ENCODE measurements at regions not wholly inside any gene's neighbourhood (a gene's known extent, or its start where the extent isn't known, plus 50 kb on each side); places are given as distances from the start of the nearest gene placed in this dataset.
"Not testable (repeated sequence)": the region's sequence is repeated elsewhere in the genome, so short reads cannot be mapped to it uniquely, and the experiment has no call there.

DNA sequence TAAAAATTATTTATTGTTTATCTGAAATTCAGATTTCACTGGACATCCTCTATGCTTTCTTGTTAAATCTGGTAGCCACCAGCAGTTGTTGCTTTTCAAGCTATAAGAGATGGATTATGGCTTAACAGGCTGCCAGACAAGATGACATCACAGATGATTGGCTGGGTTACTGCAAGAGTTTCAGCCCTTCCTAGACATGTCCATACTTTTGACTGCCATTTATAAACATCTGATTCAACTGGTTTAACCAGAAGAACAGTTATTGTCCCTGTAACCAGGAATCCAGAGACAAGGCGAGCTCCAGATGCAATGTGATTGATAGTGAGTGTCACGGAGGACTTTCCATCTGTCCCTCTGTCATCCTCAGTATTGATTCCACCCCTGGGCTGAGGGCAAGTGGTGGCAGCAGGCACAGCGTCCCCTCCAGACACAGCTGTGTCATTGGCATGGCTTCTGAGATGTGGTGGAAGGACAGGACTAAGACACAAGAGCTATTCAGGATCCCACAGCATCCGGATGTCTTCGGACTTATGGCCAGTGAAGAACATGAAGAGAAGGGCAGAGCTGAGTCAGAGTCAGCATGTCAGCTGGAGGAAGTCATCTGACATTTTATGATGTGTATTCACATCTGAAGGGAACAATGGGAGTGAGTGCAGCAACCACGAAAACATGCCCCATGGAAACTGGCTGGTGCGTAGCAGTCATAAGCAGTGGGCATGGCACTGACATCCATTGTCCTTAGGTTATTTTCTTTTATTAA is 284.5 kb upstream of the CDYL start:
- DNase-seq (ENCODE audit: low read depth): no peak

DNA sequence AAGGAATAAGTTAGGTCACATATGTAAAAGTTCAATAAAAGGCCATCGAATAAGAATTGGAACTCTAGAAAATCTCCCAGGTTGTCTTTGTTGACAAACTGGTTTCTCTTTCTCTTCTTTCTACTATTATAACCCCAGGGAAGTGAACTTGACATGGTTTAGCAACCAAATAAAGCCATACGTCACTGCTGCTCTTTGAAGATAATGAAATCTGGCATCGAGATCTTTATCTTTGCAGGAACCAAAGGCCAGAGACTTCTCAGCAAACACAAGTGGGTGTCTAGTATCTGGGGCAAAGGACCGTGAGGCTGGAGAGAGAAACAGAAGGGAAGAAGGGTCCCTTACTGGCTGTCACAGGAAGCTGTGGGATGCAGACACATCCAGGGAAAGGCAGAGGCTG is 286.7 kb upstream of the CDYL start:
- DNase-seq (ENCODE audit: low read depth): no peak

DNA sequence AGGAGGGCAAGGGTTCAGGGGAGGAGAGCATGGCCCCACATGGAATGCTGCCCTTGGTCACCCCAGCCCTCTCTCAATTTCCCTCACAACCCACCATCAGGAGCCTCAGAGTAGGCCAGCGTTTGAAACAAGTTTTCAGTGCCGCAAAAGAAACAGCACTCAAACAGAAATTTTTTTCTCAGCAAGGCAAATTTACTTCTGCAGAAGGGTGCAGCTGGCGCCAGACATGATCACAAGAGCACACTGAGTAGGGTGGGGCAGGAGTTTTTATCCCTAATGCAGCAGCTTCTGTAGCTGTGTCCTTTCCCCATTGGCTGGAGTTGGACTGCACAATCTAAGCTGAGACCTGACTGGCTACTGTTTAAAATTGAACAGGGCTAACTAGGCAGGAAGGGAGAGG is 287.8 kb upstream of the CDYL start:
- DNase-seq (ENCODE audit: low read depth): no peak

DNA sequence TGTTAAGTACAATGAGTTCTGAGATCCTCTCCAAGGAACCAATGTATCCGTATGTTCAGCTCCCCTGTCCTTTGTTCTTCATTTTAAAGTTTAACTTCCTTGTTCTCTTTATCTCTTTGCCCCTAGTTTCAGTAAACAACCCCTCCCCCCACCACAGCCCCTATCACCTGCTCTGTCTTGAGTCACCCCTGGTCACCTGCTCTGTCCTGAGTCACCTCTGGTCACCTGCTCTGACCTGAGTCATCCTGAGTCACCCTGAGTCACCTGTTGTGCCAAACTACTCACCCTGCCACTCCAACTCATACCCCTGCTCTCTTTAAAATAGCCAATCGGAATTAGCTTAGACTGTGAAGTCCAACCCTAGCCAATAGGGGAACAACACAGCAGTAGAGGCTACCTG is 288.7 kb upstream of the CDYL start:
- no peak for DNase-seq (ENCODE audit: low read depth)

DNA sequence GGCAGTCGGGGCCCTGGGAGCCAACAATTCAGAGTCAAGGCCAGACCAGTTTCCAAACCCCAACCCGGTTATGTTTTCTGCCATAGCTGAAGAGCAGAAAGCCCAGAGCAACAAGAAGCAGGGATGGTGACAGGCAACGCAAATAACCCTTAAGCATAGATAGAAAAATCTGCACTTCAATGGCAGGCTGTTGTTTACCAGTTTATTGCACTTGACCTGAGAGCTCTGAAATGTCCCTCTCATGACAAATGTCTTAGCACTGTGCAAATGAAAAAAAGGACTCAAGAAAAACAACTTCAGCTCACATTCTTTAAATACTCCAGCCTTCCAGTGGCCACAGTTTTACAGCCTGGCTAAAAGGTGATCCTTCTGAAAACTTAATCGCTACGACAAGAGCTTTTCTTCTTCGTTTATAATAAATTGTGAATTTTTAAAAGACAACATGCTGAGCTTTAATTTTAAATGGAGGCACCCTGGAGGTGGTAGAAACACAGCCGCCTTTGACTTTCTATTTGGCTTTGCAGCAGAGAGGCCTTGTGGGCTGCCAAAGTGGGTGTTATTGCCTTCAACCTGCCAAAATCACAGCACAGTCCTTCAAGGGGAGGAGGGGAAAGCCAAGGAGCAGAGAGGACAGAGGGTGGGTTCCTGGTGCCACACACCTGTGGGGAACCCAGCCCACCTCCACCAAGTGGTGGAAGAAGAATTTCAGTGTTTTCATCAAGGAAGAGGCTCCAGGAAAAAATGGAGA is 289.5 kb upstream of the CDYL start:
- DNase-seq (ENCODE audit: low read depth): no peak

DNA sequence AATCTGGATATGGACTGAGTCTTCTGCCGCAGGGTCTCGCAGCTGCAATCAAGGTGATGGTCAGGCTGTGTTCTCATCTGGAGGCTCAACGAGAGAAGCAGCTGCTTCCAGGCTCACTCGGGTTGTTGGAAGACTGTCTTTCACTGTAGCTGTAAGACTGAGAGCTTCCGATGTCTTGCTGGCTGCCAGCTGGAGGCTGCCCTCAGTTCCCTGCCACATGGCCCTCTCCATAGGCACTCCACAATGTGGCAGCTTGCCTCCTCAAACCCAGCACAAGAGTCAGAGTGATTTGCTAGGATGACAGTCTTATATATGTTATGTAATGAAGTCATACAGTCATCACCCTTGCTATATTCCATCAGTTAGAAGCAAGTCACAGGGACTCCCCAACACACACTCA is 290.5 kb upstream of the CDYL start:
- DNase-seq (ENCODE audit: low read depth): no peak

DNA sequence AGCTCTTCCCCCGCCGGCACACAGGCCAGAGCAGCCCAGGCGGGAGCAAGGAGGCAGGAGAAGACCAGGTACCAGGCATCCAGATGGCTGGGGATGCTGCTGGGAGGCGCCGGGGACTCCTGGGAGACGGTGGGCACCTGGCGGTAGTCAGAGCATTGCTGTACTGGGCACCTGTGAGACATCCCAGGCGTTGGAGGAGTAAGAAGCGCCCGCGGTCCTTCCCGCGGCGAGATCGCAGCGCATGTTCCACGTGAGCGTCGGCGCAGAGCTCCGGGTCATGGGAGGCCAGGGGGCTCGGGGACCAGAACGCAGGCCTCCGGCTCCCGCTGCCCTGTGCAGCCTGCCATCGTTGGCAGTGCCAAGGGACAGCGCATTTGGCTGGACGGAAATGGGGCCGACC is 293.7 kb upstream of the CDYL start:
- no peak for DNase-seq (ENCODE audit: low read depth)

DNA sequence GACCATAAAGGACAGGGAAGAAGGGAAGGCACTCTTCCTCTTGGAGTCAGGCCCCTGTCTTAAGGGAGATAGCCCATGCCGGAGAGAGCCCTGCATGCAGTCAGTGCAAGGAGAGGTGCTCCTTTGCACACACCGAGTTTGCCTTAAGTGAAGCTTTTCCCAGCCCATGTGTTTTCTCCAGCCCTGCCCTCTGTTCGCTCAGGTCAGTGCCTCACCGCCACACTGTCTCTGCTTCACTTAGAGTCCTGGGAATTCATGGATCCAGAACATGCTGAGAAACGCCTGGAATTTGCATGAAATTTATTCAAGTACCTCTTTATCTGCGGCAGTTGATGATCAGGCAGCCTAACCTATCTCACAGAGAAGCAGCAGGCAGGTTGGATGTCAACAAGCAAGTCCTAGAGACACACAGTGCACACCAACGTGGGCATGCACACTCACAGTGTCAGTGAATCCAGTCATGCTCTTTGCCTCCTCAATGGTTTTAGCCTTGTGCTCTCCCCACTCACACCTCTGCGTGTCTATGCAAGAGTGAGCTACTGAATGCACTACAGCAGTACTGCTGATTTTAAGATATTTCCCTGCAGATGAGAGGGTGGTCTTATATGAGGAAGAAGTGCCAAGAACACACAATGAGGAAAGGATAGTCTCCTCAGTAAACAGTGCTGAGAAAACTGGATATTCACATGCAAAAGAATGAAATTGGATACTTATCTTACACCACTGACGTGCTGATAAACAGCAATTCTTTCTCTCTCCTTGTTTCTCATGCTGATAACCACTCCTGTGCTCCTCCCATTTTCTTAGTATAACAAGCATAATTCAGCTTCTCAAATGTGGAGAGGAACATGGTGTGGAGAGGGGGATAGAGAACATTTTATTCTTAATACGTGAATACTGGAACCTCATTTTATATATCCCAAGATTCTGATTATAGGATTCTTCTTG is 295.1 kb upstream of the CDYL start:
- DNase-seq (ENCODE audit: low read depth): no peak

DNA sequence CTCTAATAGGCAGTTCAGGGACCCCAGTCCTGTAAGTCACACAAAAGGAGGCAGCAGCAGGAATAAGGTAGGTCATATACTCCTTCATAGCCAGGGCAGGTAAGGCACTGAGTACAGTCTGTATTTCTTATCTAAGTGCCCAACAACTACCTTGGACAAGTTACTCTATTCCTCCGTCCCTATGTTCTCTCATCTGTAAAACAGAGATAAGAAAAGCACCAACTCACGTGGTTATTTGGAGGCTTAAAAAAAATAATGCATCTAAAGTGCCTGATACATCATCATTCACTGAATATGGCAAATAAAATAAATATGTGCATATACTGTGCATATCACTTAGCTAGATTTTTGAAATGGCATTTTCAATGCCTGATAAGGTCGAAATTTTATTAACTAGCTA is 298.1 kb upstream of the CDYL start:
- DNase-seq (ENCODE audit: low read depth): no peak

DNA sequence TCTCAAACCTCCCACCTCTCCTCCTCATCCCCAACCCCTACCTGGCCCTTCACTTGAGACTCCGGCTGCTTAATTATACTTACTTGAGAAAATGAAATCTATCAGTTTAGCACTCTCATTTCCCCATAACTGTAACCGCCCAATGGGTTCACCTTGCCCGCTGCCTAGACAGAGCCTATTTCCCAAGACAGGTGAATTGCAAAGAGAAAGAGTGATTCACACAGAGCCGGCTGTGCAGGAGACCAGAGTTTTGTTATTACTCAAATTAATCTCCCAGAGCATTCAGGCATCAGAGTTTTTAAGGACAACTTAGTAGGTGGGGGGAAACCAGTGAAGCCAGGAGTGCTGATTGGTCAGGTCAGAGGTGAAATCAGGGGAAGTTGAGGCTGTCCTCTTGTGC is 301.4 kb upstream of the CDYL start:
- DNase-seq (ENCODE audit: low read depth): no peak

DNA sequence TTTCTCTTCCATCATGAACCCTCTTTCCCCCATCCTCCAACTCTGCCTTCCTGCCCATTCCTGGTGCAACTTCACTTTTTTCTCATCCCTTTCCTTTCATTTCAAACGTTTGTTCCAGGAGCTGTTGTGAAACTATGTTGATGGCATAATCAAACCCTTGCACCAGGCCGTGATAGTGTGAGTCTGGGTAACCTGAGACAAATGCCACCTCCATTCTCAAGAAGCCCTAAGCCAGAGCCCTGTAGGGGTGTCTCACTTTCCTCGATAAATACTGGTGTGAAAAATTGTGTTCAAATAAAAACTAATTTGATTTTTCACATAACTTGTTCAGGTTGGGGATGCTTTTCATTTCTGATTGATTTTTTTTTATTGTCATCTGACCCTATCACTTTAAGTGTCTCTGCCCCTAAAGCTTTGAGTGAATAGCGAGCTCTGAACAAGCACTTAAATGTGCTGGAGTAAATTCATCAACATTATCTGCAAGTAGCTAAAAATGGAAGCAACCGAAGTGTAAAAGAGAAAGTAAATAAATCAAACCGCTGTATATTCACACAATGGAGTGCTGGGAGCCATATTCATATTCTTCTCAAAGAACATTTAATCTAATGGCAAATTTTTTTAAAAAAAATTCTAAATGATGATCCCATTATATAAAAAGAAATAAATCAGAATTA is 303.1 kb upstream of the CDYL start:
- DNase-seq (ENCODE audit: low read depth): no peak

DNA sequence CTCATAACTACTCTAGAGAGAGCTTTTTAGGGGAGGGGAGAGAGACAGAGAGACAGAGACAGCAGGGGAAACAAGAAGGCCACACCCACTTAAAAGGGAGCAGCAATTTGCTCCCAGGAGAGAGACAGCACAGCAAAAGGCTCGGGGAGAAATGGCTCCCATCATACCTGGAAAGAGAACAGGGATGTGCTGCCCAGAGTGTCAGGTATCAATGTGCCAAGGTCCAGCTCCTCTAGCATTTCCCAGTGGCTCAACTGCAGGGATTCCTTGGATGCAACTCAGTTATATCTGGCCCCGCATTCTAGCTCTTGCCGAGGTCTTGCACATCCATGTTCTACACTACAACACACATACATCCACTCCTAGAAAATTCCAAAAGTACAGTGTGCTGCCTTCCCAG is 304.0 kb upstream of the CDYL start:
- no peak for DNase-seq (ENCODE audit: low read depth)

DNA sequence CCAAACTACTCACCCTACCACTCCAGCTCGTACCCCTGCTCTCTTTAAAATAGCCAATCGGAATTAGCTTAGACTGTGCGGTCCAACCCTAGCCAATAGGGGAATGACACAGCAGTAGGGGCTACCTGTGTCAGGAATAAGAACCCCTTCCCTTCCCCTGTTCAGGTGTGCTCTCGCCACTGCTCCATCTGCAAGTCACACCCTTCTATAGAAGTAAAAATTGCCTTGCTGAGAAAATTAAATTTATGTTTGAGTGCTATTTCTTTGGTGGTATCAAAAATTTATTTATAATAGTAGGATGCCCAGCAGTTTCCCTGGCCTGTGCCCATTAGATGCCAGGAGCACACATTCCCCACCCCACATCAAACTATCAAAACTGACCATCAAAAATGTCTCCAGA is 304.7 kb upstream of the CDYL start:
- DNase-seq (ENCODE audit: low read depth): not testable (repeated sequence)

DNA sequence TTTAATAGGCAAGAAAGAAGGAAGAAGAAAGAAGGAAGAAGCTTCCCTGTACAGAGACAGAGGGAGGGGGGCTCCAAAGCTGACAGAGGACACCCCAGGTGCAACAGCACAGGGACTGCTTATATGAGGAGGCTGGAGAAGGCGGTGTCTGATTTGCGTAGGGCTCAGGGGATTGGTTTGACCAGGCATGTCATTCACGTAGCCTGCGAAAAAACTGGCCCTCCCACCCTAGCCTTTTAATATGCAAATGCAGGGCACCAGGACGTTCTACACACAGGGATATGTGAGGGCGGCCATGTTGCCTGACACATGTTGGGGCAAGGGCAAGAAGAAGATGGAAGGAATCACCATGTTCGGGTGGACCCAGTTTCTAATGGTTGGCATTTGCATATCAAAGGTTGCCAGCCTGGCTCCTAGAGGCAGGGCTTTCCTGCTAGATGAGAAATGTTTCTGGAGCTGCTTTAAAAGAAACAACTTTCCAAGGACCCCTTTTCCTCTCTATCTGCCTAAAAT is 305.4 kb upstream of the CDYL start:
- DNase-seq (ENCODE audit: low read depth): no peak

DNA sequence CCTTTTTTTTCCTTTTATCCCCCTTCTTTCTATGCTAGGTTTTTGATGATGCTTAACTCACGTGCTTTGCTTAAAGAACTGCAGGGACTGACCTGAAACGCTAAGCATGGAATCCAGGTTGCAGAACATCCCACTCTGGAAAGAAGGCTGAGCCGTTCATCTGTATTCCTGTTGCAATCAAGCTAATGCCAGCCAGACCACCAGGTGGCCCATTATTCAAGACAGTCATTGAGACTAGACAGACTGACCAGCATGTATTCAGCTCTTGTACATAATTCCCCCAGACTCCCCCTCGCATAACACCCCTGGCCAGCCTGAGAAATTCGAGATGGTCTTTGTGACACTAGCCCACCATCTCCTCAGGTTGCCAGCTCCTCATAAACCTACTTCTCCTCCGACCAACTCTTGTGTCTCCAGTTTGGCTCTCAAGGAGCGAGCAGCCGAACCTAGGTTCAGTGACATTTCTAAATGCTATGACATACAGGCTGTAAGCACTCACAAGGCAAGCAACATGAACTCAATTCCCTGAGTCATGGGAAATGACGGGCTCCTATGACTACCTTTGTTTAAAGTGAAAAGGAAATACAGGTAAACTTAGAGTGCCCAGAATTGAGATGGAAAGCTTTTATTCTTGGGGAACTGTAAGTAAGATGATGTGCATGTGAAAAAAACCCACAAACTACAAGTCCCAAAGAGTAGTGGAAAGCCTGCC is 309.3 kb upstream of the CDYL start:
- no peak for DNase-seq (ENCODE audit: low read depth)

DNA sequence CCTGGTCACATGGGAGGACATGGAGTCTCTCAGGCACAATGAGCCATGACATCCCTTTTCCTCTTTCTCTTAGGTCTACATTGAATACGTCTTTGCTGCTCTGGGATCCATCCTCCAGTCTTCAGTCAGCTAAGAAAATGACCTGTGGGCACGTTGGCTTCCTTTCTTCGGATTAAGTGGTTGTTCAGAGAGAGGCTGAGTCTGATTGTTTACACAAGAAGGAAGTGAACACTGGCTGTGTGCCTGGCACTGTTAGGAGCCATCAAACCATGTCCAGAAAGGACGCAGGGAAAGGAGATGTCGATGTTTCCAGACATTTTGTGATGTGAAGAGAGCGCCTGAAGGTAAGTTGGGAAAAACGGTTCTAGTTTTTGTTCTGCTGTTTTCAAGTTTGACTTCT is 309.9 kb upstream of the CDYL start:
- no peak for DNase-seq (ENCODE audit: low read depth)

DNA sequence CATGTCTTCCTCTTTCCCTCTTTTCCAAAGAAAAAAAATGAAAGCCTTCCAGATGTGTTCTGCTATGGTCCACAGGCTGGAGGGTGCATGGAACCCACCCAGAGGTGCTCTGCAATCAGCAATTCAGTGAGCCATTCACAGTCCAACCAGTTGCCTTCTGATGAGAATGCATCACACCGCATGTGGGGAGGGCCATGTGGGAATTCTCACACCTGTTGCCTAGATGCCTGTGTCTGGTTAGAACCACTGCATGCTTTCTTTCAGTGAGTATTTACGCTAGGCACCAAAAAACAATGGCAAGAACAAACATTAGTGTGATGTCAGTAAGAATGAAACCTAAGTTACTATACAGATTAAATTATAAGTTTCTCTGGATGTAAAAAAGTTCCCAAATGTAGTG is 311.6 kb upstream of the CDYL start:
- DNase-seq (ENCODE audit: low read depth): no peak

DNA sequence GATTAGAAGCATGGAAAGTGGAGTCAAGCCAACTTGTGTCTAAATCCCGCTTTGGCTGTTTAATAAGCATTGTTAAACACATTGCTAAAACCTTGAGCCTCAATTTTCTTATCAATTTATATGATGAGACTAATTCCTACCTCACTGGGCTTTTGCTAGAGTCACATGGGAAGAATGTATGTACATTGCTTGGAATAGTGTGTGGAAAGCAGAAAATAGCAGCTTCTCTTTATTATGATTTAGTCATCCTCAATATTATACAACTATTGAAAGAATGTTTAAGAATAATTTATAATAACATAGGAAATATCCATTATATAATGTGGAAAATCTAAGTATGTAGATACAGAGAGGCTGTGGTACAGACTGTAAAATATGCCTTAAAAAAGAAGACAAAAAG is 313.0 kb upstream of the CDYL start:
- DNase-seq (ENCODE audit: low read depth): no peak

DNA sequence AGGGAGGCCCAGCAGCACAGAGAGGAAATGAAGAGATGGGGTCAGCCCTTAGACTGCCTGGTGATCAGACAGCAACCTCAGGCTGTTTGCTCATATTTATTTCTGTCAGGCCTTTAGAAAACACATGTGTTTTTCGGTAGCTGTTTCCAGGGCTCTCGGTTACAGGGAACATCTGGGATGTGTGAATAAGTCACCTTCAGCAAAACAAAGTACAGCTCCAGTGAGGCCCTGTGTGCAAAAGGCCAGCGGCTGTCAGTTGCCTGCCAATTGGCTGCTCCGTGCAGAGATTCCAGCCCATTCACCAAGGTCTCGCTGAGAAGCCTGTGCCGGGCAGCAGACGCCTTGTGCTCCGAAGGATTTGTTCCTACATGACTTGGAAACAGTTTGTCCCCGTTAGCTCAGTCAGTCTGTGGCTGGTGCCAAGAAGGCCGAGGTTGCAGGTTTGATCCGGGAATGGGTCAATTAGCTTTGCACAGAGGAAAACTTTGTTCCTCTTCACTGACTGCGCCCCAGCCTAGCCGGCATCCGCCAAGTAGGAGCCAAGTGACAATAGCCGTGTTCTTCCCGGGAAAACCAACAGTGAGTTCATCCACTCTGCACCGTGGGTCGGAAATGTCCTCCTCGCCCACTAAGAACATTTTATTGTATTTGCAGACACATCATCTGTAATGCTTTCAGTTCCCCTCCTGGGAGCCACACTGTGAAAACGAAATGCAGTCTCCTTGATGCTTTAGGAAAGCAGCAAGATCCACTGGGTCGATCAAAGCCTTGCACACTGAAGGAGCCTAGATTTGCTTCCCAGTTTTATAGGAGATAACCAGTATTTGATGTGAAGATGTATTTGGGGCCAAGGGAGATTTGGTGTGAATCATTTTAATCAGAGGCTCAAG is 315.4 kb upstream of the CDYL start:
- no peak for DNase-seq (ENCODE audit: low read depth)

DNA sequence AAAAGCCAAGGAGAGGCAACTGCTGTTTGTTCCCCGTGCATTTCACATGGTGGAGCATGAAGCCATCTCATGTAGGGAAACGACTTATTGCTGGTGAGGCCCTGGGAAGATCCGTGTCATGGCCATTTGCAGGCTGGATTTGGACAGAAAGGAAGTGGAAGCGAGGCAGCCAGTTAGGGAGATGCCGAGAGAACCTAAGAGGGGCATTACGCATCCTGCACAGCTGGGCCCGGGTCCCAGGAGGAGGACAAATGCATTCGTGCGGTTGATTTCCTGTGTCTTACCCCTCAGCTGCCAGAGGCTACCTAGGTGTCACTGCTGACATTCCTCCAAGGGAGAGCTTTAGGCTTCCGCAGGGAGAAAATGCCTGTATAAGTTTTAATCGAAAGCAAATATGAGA is 316.2 kb upstream of the CDYL start:
- DNase-seq (ENCODE audit: low read depth): no peak

All from activated T-helper 9 cell treated with anti-CD3 and anti-CD28 coated beads, Interleukin-2, amount 50 U/mL, for 16 hours (primary cell).